ENCODE measurements at regions not wholly inside any gene's neighbourhood (a gene's known extent, or its start where the extent isn't known, plus 50 kb on each side); places are given as distances from the start of the nearest gene placed in this dataset.
"Not testable (repeated sequence)": the region's sequence is repeated elsewhere in the genome, so short reads cannot be mapped to it uniquely, and the experiment has no call there.

GRCh38 chr4:37549866-37550265 lies 136.3 kb downstream of the RELL1 start:
- not testable (repeated sequence) for TF ChIP-seq EZH2phosphoT487 (IDR thresholded peaks at IDR 0.05; ENCODE audit: borderline replicate concordance, low read depth); MAX (IDR thresholded peaks at IDR 0.05; ENCODE audit: low read depth); CTCF (IDR thresholded peaks at IDR 0.05); MXI1 (IDR thresholded peaks at IDR 0.05; ENCODE audit: low read depth, low read length); REST (IDR thresholded peaks at IDR 0.05; ENCODE audit: low read depth, low read length); GABPA (IDR thresholded peaks at IDR 0.05; ENCODE audit: low read depth); EP300 (IDR thresholded peaks at IDR 0.05; ENCODE audit: borderline replicate concordance in 1 of 2, low read depth in 1 of 2, low read length in 1 of 2); POLR2AphosphoS5 (IDR thresholded peaks at IDR 0.05; ENCODE audit: low read depth, low read length); RFX5 (IDR thresholded peaks at IDR 0.05; ENCODE audit: low read length)

Measured in SK-N-SH (cell line).